ENCODE measurements at regions not wholly inside any gene's neighbourhood (a gene's known extent, or its start where the extent isn't known, plus 50 kb on each side); places are given as distances from the start of the nearest gene placed in this dataset.

DNA sequence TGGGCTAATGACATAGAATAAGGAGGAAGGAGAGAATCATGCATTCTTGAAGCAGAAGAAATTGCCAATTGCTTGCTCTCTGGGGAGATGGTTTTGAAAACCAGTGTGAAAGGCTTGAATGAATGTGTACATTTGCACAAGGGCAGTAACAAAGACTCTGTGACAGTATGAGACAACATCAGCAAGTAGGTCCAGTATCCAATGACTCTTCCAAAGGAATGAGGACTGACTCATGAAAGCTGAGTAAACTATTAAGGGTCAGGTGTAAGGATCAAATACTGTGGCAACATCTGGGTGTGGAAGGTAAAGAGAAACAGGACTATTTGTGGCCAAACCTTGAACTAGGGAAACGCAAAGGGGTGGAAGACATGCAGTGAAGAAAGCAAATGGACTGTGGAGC is 886.0 kb upstream of the CHAC2 start:
- Histone ChIP-seq H3K27me3 (ENCODE audit: control insufficient read depth, insufficient read depth, low read length, poor library complexity, severe bottlenecking) (no peaks in the 10 kb centered on the region), H3K9me3 (ENCODE audit: control insufficient read depth, low read length) (no peaks in the 10 kb centered on the region), H3K36me3 (ENCODE audit: control insufficient read depth, insufficient read depth, low read length) (no peaks in the 10 kb centered on the region), H3K9ac (ENCODE audit: extremely low read depth, low read length, poor library complexity, severe bottlenecking) (no peak overlapping the region), H3K4me1 (ENCODE audit: control insufficient read depth, insufficient read depth, low read length) (no peaks in the 10 kb centered on the region), H3K4me3 (ENCODE audit: low read length) (no peak overlapping the region), H3K27ac (ENCODE audit: low read depth, low read length) (no peak overlapping the region)
- WGBS, 2 experiments (ENCODE audit: insufficient coverage in 1 of 2, insufficient read length in 1 of 2), result 80% methylated on average over 1 of the region's 1 CpG; no CpG with 5 or more reads in 1 of the 2 experiments
- Mint-ChIP-seq H3K9me3 (no peaks in the 10 kb centered on the region), H3K4me3 (no peak overlapping the region), H3K27me3 (ENCODE audit: insufficient read depth) (no peaks in the 10 kb centered on the region), H3K27ac (no peak overlapping the region), H3K4me1 (no peaks in the 10 kb centered on the region), H3K36me3 (ENCODE audit: low read depth) (no peaks in the 10 kb centered on the region)
- DNase-seq, result no peak
- no peak for TF ChIP-seq CTCF (conservative IDR thresholded peaks at IDR 0.05)

- WGBS, 2 experiments (ENCODE audit: insufficient coverage in 1 of 2, insufficient read length in 1 of 2), result 87% methylated on average over 3 of the region's 3 CpGs
- no peaks in the 10 kb centered on the region for H3K4me1 ChIP-seq (ENCODE audit: control insufficient read depth, insufficient read depth, low read length)
- no peaks in the 10 kb centered on the region for H3K27me3 ChIP-seq (ENCODE audit: control insufficient read depth, insufficient read depth, low read length, poor library complexity, severe bottlenecking)
- no peak overlapping the region for H3K4me3 ChIP-seq (ENCODE audit: low read length)
- Mint-ChIP-seq H3K27ac (no peak overlapping the region), H3K9me3 (no peaks in the 10 kb centered on the region), H3K4me1 (no peaks in the 10 kb centered on the region), H3K36me3 (ENCODE audit: low read depth) (no peaks in the 10 kb centered on the region), H3K27me3 (ENCODE audit: insufficient read depth) (no peaks in the 10 kb centered on the region), H3K4me3 (no peak overlapping the region)
- no peak for TF ChIP-seq CTCF (conservative IDR thresholded peaks at IDR 0.05)
- H3K27ac ChIP-seq (ENCODE audit: low read depth, low read length), result no peak overlapping the region
- no peak overlapping the region for H3K9ac ChIP-seq (ENCODE audit: extremely low read depth, low read length, poor library complexity, severe bottlenecking)
- no peak for DNase-seq
- H3K36me3 ChIP-seq (ENCODE audit: control insufficient read depth, insufficient read depth, low read length), result no peaks in the 10 kb centered on the region
- H3K9me3 ChIP-seq (ENCODE audit: control insufficient read depth, low read length), result no peaks in the 10 kb centered on the region
Observed at GRCh38 chr2:52880872-52881271, 886.7 kb upstream of the CHAC2 start.

GRCh38 chr2:52879561-52879960 is 888.0 kb upstream of the CHAC2 start:
- Histone ChIP-seq H3K27ac (ENCODE audit: low read depth, low read length) (no peak overlapping the region), H3K4me3 (ENCODE audit: low read length) (no peak overlapping the region), H3K27me3 (ENCODE audit: control insufficient read depth, insufficient read depth, low read length, poor library complexity, severe bottlenecking) (no peaks in the 10 kb centered on the region), H3K36me3 (ENCODE audit: control insufficient read depth, insufficient read depth, low read length) (no peaks in the 10 kb centered on the region), H3K9me3 (ENCODE audit: control insufficient read depth, low read length) (no peaks in the 10 kb centered on the region), H3K9ac (ENCODE audit: extremely low read depth, low read length, poor library complexity, severe bottlenecking) (no peak overlapping the region), H3K4me1 (ENCODE audit: control insufficient read depth, insufficient read depth, low read length) (no peaks in the 10 kb centered on the region)
- no peaks in the 10 kb centered on the region for H3K27me3 Mint-ChIP-seq (ENCODE audit: insufficient read depth)
- no peak for TF ChIP-seq CTCF (conservative IDR thresholded peaks at IDR 0.05)
- WGBS, 2 experiments (ENCODE audit: insufficient coverage in 1 of 2, insufficient read length in 1 of 2), result 83 to 95% methylated on average over 2 to 4 of the region's 4 CpGs
- no peaks in the 10 kb centered on the region for H3K36me3 Mint-ChIP-seq (ENCODE audit: low read depth)
- H3K27ac Mint-ChIP-seq, result no peak overlapping the region
- H3K9me3 Mint-ChIP-seq, result no peaks in the 10 kb centered on the region
- DNase-seq, result no peak
- no peaks in the 10 kb centered on the region for H3K4me1 Mint-ChIP-seq
- no peak overlapping the region for H3K4me3 Mint-ChIP-seq
